ENCODE measurements at regions not wholly inside any gene's neighbourhood (a gene's known extent, or its start where the extent isn't known, plus 50 kb on each side); places are given as distances from the start of the nearest gene placed in this dataset.

DNA sequence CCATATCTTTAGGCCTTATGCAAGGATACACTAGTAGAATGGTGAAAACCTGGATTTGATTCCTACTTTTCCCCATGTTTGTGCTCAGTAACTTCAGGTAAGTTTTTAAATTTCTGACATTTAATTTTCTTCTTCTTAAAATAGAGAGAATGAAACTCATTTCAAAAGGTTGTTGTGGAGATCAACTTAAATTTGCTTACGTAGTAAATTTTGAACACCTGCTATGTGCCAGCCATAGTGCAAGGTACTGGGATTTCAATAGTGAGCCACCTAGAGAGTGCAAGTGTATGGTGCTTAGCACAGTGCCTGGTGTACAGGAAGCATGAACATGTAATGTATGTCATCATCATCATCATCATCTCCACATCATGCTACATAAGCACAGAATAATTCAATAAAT lies 73.6 kb upstream of the SMIM36 start:
- Histone ChIP-seq H3K27ac (ENCODE audit: low read length) (no peak overlapping the region), H3K4me2 (ENCODE audit: low read length) (no peak overlapping the region), H3K79me2 (replicated peaks; ENCODE audit: insufficient read depth, low read length) (no peaks in the 10 kb centered on the region), H3K36me3 (ENCODE audit: insufficient read depth, low read length) (no peaks in the 10 kb centered on the region), H3K9me2 (ENCODE audit: insufficient read depth, low read length) (no peaks in the 10 kb centered on the region), H3F3A (ENCODE audit: insufficient read depth, low read length, poor library complexity, severe bottlenecking) (no peaks in the 10 kb centered on the region), H2AFZ (ENCODE audit: low read depth, low read length) (no peak overlapping the region), H3K9me3 (ENCODE audit: low read length) (no peaks in the 10 kb centered on the region), H3K4me3 (ENCODE audit: low read length) (no peak overlapping the region), H3K9ac (ENCODE audit: low read length) (no peak overlapping the region), H4K20me1 (ENCODE audit: insufficient read depth) (no peaks in the 10 kb centered on the region), H3K27me3 (ENCODE audit: insufficient read depth, low read depth, low read length) (no peaks in the 10 kb centered on the region)
- TF ChIP-seq, protein P1, sequence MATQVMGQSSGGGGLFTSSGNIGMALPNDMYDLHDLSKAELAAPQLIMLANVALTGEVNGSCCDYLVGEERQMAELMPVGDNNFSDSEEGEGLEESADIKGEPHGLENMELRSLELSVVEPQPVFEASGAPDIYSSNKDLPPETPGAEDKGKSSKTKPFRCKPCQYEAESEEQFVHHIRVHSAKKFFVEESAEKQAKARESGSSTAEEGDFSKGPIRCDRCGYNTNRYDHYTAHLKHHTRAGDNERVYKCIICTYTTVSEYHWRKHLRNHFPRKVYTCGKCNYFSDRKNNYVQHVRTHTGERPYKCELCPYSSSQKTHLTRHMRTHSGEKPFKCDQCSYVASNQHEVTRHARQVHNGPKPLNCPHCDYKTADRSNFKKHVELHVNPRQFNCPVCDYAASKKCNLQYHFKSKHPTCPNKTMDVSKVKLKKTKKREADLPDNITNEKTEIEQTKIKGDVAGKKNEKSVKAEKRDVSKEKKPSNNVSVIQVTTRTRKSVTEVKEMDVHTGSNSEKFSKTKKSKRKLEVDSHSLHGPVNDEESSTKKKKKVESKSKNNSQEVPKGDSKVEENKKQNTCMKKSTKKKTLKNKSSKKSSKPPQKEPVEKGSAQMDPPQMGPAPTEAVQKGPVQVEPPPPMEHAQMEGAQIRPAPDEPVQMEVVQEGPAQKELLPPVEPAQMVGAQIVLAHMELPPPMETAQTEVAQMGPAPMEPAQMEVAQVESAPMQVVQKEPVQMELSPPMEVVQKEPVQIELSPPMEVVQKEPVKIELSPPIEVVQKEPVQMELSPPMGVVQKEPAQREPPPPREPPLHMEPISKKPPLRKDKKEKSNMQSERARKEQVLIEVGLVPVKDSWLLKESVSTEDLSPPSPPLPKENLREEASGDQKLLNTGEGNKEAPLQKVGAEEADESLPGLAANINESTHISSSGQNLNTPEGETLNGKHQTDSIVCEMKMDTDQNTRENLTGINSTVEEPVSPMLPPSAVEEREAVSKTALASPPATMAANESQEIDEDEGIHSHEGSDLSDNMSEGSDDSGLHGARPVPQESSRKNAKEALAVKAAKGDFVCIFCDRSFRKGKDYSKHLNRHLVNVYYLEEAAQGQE (IDR thresholded peaks at IDR 0.05; ENCODE audit: borderline replicate concordance) = no peak
- TF ChIP-seq MXI1 (conservative IDR thresholded peaks at IDR 0.05; ENCODE audit: poor library complexity, severe bottlenecking) (no peak), EZH2 (IDR thresholded peaks at IDR 0.05; ENCODE audit: borderline replicate concordance, insufficient read depth, low read length, poor library complexity, severe bottlenecking) (no peak), RAD21 (conservative IDR thresholded peaks at IDR 0.05) (no peak), SMC3 (conservative IDR thresholded peaks at IDR 0.05; ENCODE audit: poor library complexity) (no peak), POLR2AphosphoS5 (IDR thresholded peaks at IDR 0.05) (no peak), EP300 (conservative IDR thresholded peaks at IDR 0.05; ENCODE audit: poor library complexity, severe bottlenecking) (no peak), TAF1 (IDR thresholded peaks at IDR 0.05; ENCODE audit: low read depth) (no peak)
- TF ChIP-seq, protein P2, sequence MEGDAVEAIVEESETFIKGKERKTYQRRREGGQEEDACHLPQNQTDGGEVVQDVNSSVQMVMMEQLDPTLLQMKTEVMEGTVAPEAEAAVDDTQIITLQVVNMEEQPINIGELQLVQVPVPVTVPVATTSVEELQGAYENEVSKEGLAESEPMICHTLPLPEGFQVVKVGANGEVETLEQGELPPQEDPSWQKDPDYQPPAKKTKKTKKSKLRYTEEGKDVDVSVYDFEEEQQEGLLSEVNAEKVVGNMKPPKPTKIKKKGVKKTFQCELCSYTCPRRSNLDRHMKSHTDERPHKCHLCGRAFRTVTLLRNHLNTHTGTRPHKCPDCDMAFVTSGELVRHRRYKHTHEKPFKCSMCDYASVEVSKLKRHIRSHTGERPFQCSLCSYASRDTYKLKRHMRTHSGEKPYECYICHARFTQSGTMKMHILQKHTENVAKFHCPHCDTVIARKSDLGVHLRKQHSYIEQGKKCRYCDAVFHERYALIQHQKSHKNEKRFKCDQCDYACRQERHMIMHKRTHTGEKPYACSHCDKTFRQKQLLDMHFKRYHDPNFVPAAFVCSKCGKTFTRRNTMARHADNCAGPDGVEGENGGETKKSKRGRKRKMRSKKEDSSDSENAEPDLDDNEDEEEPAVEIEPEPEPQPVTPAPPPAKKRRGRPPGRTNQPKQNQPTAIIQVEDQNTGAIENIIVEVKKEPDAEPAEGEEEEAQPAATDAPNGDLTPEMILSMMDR (IDR thresholded peaks at IDR 0.05; ENCODE audit: poor library complexity, severe bottlenecking) = no peak

DNA sequence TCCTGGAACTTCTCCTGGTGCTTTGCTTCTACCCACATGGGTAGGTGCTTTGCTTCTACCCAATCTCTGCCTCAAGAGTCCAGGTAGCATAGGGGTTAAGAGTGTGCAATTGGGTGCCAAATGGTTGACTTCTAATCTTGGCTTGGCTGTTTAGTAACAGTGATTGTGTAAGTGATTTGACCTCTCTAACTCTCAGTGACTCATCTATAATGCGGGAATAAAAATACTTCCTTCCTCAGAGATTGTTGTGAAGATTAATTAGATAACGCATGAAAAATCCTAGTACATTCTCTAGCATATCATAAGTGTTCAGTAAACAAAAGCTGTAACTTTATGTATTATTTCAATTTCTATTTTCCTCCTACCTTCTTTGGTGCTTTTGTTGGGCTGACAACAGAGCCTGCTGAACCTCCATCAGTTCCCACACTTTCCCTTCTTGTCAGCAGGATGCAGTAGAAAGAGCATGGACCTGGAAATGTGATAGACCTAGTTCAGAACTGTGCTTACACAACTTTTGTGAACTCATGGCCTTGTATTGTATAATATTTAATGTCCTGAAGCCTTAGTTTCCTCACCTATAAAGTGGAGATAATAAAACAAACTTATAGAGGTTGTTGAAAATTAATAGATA lies 72.9 kb upstream of the SMIM36 start:
- Histone ChIP-seq H3K79me2 (replicated peaks; ENCODE audit: insufficient read depth, low read length) (no peaks in the 10 kb centered on the region), H2AFZ (ENCODE audit: low read depth, low read length) (no peak overlapping the region), H3F3A (ENCODE audit: insufficient read depth, low read length, poor library complexity, severe bottlenecking) (no peaks in the 10 kb centered on the region), H3K4me3 (ENCODE audit: low read length) (no peak overlapping the region), H3K9me3 (ENCODE audit: low read length) (no peaks in the 10 kb centered on the region), H3K27me3 (ENCODE audit: insufficient read depth, low read depth, low read length) (no peaks in the 10 kb centered on the region), H3K4me2 (ENCODE audit: low read length) (no peak overlapping the region), H3K27ac (ENCODE audit: low read length) (no peak overlapping the region), H3K9ac (ENCODE audit: low read length) (no peak overlapping the region), H3K36me3 (ENCODE audit: insufficient read depth, low read length) (no peaks in the 10 kb centered on the region), H4K20me1 (ENCODE audit: insufficient read depth) (no peaks in the 10 kb centered on the region), H3K9me2 (ENCODE audit: insufficient read depth, low read length) (no peaks in the 10 kb centered on the region)
- TF ChIP-seq RAD21 (conservative IDR thresholded peaks at IDR 0.05) (no peak), EZH2 (IDR thresholded peaks at IDR 0.05; ENCODE audit: borderline replicate concordance, insufficient read depth, low read length, poor library complexity, severe bottlenecking) (no peak), EP300 (conservative IDR thresholded peaks at IDR 0.05; ENCODE audit: poor library complexity, severe bottlenecking) (no peak), MXI1 (conservative IDR thresholded peaks at IDR 0.05; ENCODE audit: poor library complexity, severe bottlenecking) (no peak), TAF1 (IDR thresholded peaks at IDR 0.05; ENCODE audit: low read depth) (no peak), POLR2AphosphoS5 (IDR thresholded peaks at IDR 0.05) (no peak), SMC3 (conservative IDR thresholded peaks at IDR 0.05; ENCODE audit: poor library complexity) (no peak)
- TF ChIP-seq, protein P1 (IDR thresholded peaks at IDR 0.05; ENCODE audit: borderline replicate concordance) = no peak
- TF ChIP-seq, protein P2 (IDR thresholded peaks at IDR 0.05; ENCODE audit: poor library complexity, severe bottlenecking) = no peak

Measured in neural cell (in vitro differentiated cells).